Fibroblast of pulmonary artery (primary cell): ENCODE measurements at regions not wholly inside any gene's neighbourhood (a gene's known extent, or its start where the extent isn't known, plus 50 kb on each side); places are given as distances from the start of the nearest gene placed in this dataset.
"Not testable (repeated sequence)": the region's sequence is repeated elsewhere in the genome, so short reads cannot be mapped to it uniquely, and the experiment has no call there.

Experiments
- DNase-seq: peaks from one replicate; pipeline ENCODE4 v3.0.0-alpha.2; 2010; ENCODE audit warnings: low read depth
- H3K4me3 ChIP-seq: replicated peaks from 2 replicates; pipeline ENCODE4 v1.5.1; 2011; ENCODE audit warnings: low read depth, mild to moderate bottlenecking, control low read depth, low read length, moderate library complexity
- TF ChIP-seq, protein P1 (sequence below): IDR thresholded peaks from 2 replicates; pipeline ENCODE4 v1.5.1; 2011; ENCODE audit warnings: mild to moderate bottlenecking, control low read depth, low read length, inconsistent platforms; ENCODE audit errors: missing control alignments

DNA sequence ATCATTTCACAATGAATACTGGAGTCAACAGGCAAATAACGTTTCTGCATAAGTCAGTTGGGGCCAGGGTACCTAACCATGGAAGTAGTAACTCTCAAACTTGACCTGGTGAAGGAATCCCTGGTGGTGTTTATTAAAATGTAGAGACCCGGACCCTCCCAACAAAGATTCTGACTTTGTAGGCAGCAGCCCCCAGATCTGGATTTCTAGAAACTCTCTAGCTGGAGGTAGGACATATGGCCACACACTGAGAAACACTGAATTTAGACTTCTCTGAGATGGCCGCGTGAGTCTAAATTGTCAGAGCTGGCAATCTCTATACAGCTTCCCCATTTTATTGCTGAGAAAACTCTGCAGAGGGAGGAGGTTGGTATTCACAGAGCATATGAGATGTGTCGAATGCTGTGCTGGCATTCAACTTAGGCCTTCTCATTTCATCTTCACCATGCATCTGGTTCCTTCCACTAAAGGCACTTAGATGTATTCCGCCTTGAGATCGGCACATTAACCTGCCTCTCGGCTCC, 278.1 kb downstream of the CYRIA start:
- DNase-seq, result no peak
- no peak overlapping the region for H3K4me3 ChIP-seq
- TF ChIP-seq, protein P1, sequence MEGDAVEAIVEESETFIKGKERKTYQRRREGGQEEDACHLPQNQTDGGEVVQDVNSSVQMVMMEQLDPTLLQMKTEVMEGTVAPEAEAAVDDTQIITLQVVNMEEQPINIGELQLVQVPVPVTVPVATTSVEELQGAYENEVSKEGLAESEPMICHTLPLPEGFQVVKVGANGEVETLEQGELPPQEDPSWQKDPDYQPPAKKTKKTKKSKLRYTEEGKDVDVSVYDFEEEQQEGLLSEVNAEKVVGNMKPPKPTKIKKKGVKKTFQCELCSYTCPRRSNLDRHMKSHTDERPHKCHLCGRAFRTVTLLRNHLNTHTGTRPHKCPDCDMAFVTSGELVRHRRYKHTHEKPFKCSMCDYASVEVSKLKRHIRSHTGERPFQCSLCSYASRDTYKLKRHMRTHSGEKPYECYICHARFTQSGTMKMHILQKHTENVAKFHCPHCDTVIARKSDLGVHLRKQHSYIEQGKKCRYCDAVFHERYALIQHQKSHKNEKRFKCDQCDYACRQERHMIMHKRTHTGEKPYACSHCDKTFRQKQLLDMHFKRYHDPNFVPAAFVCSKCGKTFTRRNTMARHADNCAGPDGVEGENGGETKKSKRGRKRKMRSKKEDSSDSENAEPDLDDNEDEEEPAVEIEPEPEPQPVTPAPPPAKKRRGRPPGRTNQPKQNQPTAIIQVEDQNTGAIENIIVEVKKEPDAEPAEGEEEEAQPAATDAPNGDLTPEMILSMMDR, result no peak

DNA sequence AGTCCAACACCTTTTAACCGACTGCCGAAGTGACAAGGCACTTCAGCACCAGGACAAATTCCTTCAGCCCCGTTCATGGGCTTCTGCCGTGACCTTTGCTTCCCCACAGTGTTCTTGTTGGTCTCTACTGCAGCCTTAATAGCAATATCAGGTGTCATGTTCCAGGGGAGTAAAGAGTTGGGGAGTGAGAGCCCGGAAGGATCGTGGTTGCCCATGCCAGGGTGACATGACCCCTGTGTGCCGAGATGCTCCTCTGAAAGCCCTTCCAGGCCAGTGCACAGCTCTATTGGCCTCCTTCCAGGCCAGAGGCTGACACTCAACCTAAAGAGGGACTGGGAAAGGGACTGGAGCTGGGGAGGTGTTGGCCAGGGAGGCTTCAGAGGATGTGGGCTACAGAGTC, 279.2 kb downstream of the CYRIA start:
- no peak for DNase-seq
- H3K4me3 ChIP-seq, result no peak overlapping the region
- TF ChIP-seq, protein P1, result no peak

DNA sequence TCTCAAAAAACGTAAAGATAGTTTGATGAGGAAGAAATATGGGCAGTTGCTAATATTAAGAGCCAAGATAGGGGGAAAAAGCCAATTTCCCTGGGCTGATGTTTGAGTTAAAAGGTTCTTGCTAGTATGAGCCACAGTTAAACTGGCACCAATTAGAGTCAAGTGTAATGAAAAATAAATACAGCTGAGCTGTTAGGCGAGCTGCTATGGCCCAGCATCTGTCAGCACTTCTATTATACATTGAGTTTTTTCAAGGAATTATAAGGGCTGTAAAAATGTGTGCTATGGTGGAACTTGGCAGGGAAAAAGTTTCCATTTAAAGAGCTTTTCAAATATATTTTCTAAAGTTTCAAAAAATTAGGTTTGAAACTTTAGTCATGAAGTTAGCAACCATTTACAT, 279.6 kb downstream of the CYRIA start:
- TF ChIP-seq, protein P1, result no peak
- no peak for DNase-seq
- no peak overlapping the region for H3K4me3 ChIP-seq

DNA sequence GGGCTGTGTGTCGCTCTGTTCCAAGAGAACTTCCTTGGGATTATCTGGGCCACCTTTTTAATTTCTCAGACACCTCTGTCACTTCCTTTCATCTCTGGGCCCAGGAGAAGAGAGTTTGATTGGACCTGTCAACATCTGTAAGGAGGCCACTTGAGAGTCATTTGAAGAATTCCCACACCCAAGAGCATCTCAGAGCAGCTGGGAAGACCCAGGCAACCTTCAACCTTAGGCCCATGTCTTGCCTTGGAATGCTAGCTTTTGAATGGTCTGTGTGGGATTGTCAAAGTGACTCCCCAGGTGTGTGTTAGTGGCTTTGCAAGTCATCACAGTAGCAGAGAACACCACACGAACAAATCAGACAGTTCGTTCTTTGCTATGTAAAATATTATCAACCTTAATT, 280.3 kb downstream of the CYRIA start:
- no peak for DNase-seq
- TF ChIP-seq, protein P1, result no peak

DNA sequence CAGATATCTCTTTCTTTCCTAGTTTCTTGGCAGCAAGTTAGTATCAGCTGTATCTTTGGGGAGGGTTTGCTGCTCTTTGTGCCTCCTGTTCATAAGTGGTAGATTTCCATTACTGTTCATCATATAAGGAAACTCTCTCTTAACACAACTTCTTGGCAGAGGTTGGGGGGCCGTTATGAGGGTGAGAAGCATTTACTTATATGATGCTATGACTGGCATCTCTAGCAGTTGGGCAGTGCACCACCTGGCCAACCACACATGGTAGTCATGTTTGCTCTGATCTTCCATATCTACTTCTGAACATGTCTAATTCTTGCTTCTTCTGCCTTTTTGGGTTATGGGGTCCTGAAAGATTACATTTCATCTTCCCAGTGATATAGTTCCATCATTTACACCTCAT, 282.2 kb downstream of the CYRIA start:
- DNase-seq, result no peak
- TF ChIP-seq, protein P1, result no peak
- H3K4me3 ChIP-seq, result no peak overlapping the region

More for the DNA sequence above, 280.3 kb downstream of the CYRIA start:
- no peak overlapping the region for H3K4me3 ChIP-seq

DNA sequence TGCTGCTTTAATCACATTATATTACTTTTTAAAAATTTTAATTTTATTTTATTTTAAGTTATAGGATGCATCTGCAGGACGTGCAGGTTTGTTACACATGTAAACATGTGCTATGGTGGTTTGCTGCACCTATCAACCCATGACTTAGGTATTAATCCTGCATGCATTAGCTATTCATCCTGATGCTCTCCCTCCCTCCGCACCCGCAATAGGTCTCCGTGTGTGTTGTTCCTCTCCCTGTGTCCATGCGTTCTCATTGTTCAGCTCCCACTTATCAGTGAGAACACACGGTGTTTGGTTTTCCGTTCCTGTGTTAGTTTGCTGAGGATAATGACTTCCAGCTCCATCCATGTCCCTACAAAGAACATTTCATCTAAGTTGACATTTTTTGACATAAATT, 283.2 kb downstream of the CYRIA start:
- TF ChIP-seq, protein P1, result no peak
- no peak for DNase-seq

DNA sequence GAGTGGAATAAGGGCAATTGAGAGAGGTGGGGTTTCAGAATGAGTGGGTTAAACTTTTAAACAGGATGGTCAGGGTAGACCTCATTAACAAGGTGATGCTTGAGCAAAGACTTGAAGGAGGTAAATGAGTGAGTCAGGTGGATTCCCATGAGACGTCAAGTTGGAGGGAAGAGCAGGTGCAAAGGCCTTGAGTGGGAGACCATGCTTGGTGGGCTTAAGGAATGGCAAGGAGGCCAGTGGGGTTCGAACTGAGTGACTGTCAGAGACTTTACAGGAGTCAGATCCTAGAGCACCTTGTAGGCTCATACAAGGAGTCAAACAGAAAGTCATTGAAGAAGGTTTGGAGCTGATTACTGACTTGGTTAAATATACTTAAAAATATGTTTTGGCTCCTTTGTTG, 284.1 kb downstream of the CYRIA start:
- no peak for DNase-seq
- H3K4me3 ChIP-seq, result no peak overlapping the region
- TF ChIP-seq, protein P1, result no peak

More for the DNA sequence above, 283.2 kb downstream of the CYRIA start:
- no peak overlapping the region for H3K4me3 ChIP-seq

DNA sequence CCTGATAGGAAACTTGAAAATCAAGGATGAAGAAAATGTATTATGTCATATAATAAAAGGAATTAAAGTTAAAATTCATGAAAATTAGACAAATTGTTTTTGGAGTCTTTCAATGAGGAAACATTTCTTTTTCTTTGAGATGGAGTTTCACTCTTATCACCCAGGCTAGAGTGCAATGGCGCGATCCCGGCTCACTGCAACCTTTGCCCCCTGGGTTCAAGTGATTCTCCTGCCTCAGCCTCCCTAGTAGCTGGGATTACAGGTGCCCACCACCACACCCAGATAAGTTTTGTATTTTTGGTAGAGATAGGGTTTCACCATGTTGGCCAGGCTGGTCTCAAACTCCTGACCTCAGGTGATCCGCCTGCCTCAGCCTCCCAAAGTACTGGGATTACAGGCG, 285.7 kb downstream of the CYRIA start:
- H3K4me3 ChIP-seq, DNase-seq: not testable (repeated sequence)

DNA sequence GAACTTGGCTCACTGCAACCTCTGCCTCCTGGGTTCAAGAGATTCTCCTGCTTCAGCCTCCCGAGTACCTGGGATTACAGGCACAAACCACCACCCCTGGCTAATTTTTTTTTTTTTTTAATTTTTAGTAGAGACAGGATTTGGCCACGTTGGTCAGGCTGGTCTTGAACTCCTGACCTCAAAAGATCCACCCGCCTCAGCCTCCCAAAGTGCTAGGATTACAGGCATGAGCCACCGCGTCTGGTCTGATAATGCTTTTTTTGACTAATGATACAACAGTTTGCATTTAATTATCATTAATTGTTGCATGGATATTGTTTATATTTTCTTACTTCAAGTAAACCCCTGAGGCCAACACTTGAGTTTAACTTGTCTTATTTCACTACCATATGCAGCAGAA, 286.6 kb downstream of the CYRIA start:
- DNase-seq, H3K4me3 ChIP-seq: not testable (repeated sequence)
